Fibroblast of lung (primary cell): ENCODE measurements at regions not wholly inside any gene's neighbourhood (a gene's known extent, or its start where the extent isn't known, plus 50 kb on each side); places are given as distances from the start of the nearest gene placed in this dataset.

Experiments used
- CTCF ChIP-seq, 2 donors: IDR thresholded peaks in 1 of 2; conservative IDR thresholded peaks in 1 of 2; 1 replicate in 1 of 2; 2 replicates in 1 of 2; pipeline ENCODE4 v1.5.1; 2011 to 2012; ENCODE audit warnings: low read length in 2 of 2, control low read depth in 1 of 2, inconsistent platforms in 1 of 2, low read depth in 1 of 2, mild to moderate bottlenecking in 1 of 2
- EZH2 ChIP-seq: IDR thresholded peaks from 2 replicates; pipeline ENCODE4 v1.5.1; 2012; ENCODE audit warnings: low read length, control low read depth, mild to moderate bottlenecking; ENCODE audit errors: missing control alignments

- no peak for TF ChIP-seq CTCF (conservative IDR thresholded peaks at IDR 0.05 in 1 of 2, IDR thresholded peaks at IDR 0.05 in 1 of 2; ENCODE audit: low read depth in 1 of 2, low read length in 2 of 2)
- no peak for TF ChIP-seq EZH2
Observed at GRCh38 chr17:55629995-55630394, 92.7 kb downstream of the TMEM100 start.
